HEK293 (cell line): ENCODE measurements at regions not wholly inside any gene's neighbourhood (a gene's known extent, or its start where the extent isn't known, plus 50 kb on each side); places are given as distances from the start of the nearest gene placed in this dataset.

Source experiments
- IKZF3 ChIP-seq: fragments of 450-650 bp; IDR thresholded peaks from 2 replicates; pipeline ENCODE4 v1.5.0; 2018; ENCODE audit warnings: missing biosample characterization, mild to moderate bottlenecking, missing genetic modification characterization, moderate library complexity
- ZNF133 ChIP-seq: fragments of 450-650 bp; formaldehyde crosslinking; IDR thresholded peaks from 2 replicates; pipeline ENCODE4 v1.5.1; 2016; ENCODE audit warnings: missing biosample characterization, missing genetic modification characterization
- ZNF302 ChIP-seq: fragments of 450-650 bp; formaldehyde crosslinking; IDR thresholded peaks from 2 replicates; pipeline ENCODE4 v1.5.1; 2016; ENCODE audit warnings: missing biosample characterization, missing genetic modification characterization, low read depth
- ZNF354C ChIP-seq: fragments of 450-650 bp; formaldehyde crosslinking; IDR thresholded peaks from 2 replicates; pipeline ENCODE4 v1.5.1; 2016; ENCODE audit warnings: missing biosample characterization, missing genetic modification characterization, low read depth, borderline replicate concordance
- ZSCAN23 ChIP-seq: fragments of 450-650 bp; formaldehyde crosslinking; IDR thresholded peaks from 2 replicates; pipeline ENCODE4 v1.5.1; 2016; ENCODE audit warnings: missing biosample characterization, missing genetic modification characterization
- TF ChIP-seq, protein P1 (sequence below): fragments of 450-650 bp; formaldehyde crosslinking; IDR thresholded peaks from 2 replicates; pipeline ENCODE4 v1.5.1; 2016; ENCODE audit warnings: missing biosample characterization, missing genetic modification characterization
- TF ChIP-seq, protein P2 (sequence below): fragments of 450-650 bp; formaldehyde crosslinking; IDR thresholded peaks from 2 replicates; pipeline ENCODE4 v1.5.1; 2016; ENCODE audit warnings: missing biosample characterization, missing genetic modification characterization, low read depth
- TF ChIP-seq, protein P3 (sequence below): fragments of 450-650 bp; formaldehyde crosslinking; IDR thresholded peaks from 2 replicates; pipeline ENCODE4 v1.5.1; 2016; ENCODE audit warnings: missing biosample characterization, missing genetic modification characterization
- TF ChIP-seq, protein P4 (sequence below): fragments of 450-650 bp; formaldehyde crosslinking; IDR thresholded peaks from 2 replicates; pipeline ENCODE4 v1.5.1; 2016; ENCODE audit warnings: missing biosample characterization, missing genetic modification characterization

DNA sequence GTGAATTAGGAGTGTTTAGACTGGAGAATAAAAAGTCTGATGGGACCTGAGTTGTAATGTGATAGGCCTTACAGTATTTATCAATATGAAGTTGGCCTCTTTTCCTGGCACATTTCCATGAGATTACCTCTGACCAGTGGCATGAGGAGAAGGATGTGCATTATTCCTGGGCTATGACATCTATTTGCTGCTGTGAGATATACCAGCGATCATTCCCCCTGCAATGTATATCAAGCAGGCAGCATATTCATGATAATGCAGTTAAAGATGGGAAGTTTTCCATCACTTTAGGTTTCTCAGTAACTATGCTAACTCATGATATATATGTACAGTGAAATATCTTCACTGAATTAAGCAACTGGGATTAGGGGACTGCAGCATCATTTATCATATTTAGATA is 142.8 kb upstream of the MBL2 start:
- TF ChIP-seq, protein P1, sequence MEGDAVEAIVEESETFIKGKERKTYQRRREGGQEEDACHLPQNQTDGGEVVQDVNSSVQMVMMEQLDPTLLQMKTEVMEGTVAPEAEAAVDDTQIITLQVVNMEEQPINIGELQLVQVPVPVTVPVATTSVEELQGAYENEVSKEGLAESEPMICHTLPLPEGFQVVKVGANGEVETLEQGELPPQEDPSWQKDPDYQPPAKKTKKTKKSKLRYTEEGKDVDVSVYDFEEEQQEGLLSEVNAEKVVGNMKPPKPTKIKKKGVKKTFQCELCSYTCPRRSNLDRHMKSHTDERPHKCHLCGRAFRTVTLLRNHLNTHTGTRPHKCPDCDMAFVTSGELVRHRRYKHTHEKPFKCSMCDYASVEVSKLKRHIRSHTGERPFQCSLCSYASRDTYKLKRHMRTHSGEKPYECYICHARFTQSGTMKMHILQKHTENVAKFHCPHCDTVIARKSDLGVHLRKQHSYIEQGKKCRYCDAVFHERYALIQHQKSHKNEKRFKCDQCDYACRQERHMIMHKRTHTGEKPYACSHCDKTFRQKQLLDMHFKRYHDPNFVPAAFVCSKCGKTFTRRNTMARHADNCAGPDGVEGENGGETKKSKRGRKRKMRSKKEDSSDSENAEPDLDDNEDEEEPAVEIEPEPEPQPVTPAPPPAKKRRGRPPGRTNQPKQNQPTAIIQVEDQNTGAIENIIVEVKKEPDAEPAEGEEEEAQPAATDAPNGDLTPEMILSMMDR (tag by site-specific recombination): no peak
- TF ChIP-seq, protein P2, sequence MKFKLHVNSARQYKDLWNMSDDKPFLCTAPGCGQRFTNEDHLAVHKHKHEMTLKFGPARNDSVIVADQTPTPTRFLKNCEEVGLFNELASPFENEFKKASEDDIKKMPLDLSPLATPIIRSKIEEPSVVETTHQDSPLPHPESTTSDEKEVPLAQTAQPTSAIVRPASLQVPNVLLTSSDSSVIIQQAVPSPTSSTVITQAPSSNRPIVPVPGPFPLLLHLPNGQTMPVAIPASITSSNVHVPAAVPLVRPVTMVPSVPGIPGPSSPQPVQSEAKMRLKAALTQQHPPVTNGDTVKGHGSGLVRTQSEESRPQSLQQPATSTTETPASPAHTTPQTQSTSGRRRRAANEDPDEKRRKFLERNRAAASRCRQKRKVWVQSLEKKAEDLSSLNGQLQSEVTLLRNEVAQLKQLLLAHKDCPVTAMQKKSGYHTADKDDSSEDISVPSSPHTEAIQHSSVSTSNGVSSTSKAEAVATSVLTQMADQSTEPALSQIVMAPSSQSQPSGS (tag by site-specific recombination): no peak
- TF ChIP-seq ZNF133 (tag by site-specific recombination): no peak
- TF ChIP-seq ZSCAN23 (tag by site-specific recombination): no peak
- TF ChIP-seq, protein P3, sequence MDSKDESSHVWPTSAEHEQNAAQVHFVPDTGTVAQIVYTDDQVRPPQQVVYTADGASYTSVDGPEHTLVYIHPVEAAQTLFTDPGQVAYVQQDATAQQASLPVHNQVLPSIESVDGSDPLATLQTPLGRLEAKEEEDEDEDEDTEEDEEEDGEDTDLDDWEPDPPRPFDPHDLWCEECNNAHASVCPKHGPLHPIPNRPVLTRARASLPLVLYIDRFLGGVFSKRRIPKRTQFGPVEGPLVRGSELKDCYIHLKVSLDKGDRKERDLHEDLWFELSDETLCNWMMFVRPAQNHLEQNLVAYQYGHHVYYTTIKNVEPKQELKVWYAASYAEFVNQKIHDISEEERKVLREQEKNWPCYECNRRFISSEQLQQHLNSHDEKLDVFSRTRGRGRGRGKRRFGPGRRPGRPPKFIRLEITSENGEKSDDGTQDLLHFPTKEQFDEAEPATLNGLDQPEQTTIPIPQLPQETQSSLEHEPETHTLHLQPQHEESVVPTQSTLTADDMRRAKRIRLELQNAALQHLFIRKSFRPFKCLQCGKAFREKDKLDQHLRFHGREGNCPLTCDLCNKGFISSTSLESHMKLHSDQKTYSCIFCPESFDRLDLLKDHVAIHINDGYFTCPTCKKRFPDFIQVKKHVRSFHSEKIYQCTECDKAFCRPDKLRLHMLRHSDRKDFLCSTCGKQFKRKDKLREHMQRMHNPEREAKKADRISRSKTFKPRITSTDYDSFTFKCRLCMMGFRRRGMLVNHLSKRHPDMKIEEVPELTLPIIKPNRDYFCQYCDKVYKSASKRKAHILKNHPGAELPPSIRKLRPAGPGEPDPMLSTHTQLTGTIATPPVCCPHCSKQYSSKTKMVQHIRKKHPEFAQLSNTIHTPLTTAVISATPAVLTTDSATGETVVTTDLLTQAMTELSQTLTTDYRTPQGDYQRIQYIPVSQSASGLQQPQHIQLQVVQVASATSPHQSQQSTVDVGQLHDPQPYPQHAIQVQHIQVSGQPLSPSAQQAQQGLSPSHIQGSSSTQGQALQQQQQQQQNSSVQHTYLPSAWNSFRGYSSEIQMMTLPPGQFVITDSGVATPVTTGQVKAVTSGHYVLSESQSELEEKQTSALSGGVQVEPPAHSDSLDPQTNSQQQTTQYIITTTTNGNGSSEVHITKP: no peak
- no peak for TF ChIP-seq ZNF302 (tag by site-specific recombination)
- TF ChIP-seq, protein P4, sequence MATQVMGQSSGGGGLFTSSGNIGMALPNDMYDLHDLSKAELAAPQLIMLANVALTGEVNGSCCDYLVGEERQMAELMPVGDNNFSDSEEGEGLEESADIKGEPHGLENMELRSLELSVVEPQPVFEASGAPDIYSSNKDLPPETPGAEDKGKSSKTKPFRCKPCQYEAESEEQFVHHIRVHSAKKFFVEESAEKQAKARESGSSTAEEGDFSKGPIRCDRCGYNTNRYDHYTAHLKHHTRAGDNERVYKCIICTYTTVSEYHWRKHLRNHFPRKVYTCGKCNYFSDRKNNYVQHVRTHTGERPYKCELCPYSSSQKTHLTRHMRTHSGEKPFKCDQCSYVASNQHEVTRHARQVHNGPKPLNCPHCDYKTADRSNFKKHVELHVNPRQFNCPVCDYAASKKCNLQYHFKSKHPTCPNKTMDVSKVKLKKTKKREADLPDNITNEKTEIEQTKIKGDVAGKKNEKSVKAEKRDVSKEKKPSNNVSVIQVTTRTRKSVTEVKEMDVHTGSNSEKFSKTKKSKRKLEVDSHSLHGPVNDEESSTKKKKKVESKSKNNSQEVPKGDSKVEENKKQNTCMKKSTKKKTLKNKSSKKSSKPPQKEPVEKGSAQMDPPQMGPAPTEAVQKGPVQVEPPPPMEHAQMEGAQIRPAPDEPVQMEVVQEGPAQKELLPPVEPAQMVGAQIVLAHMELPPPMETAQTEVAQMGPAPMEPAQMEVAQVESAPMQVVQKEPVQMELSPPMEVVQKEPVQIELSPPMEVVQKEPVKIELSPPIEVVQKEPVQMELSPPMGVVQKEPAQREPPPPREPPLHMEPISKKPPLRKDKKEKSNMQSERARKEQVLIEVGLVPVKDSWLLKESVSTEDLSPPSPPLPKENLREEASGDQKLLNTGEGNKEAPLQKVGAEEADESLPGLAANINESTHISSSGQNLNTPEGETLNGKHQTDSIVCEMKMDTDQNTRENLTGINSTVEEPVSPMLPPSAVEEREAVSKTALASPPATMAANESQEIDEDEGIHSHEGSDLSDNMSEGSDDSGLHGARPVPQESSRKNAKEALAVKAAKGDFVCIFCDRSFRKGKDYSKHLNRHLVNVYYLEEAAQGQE (tag by site-specific recombination): no peak
- TF ChIP-seq IKZF3 (tag by site-specific recombination): no peak
- TF ChIP-seq ZNF354C (tag by site-specific recombination): no peak
